HuH-7.5 (cell line): ENCODE measurements at regions not wholly inside any gene's neighbourhood (a gene's known extent, or its start where the extent isn't known, plus 50 kb on each side); places are given as distances from the start of the nearest gene placed in this dataset.
"Not testable (repeated sequence)": the region's sequence is repeated elsewhere in the genome, so short reads cannot be mapped to it uniquely, and the experiment has no call there.

ENCODE experiments used
- DNase-seq: peaks from one replicate; pipeline ENCODE4 v3.0.0; 2011; ENCODE audit warnings: low spot score

DNA sequence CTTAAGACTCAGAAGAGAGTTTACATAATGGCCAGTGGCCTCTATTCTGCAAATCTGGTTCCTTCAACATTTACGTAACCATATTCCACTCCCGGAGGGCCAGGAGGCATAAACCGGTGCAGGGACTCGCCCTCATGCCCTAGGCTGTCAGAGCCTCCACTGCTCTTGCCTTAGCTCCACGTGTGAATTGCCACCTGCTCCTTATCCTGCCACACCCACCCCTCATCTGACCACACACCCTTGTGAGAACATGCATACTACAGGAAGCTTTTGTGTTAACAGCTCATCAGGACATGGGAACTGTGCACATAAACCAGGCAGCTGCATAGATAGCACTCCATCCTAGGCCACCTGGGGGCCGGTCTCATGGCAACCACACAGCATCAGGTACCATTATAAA is 146.7 kb upstream of the PFKP start:
- DNase-seq: no peak

- DNase-seq: no peak
Observed at GRCh38 chr10:2920168-2920567, 147.2 kb upstream of the PFKP start.

DNA sequence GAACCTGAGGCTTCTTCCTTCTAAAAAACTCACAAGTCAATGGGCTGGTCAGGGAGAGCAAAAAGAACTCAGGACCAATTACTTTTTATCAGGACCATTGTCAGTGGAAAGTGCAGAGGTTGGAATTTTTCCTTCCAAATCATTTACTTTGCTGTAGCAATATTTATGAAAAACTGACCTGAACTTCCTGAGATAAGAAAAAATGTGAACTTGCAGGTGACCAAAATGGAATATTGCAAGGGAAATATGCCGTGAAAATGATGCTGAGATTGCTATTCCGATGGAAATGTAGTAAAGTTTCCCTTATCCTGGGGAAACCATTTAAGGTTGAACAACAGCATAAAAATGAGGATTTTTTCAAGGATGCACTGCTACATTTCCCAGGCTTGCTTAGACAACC is 148.3 kb upstream of the PFKP start:
- DNase-seq: no peak

GRCh38 chr10:2918489-2918888 is 148.9 kb upstream of the PFKP start:
- DNase-seq: no peak

- no peak for DNase-seq
Observed at GRCh38 chr10:2917926-2918325, 149.4 kb upstream of the PFKP start.

GRCh38 chr10:2915412-2915811 is 151.9 kb upstream of the PFKP start:
- DNase-seq: no peak

DNA sequence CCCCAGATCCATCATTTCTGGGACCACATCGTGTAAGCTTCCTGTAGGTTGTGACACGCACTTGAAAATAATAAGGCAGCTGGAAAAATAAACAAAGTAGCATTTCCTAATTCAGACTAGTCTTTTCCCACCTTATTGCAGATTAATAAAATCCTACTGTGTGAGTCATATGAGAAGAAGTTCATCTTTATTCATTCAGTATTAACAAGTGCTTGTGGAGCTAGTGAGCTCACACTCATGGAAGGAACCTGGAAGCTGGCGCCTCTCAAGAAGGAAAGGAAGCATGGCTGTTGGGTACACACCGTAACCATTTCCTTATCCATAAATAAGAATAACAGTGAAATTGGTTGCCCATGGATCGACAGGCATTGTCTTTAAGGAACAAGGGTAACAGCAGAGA is 152.6 kb upstream of the PFKP start:
- DNase-seq: no peak

DNA sequence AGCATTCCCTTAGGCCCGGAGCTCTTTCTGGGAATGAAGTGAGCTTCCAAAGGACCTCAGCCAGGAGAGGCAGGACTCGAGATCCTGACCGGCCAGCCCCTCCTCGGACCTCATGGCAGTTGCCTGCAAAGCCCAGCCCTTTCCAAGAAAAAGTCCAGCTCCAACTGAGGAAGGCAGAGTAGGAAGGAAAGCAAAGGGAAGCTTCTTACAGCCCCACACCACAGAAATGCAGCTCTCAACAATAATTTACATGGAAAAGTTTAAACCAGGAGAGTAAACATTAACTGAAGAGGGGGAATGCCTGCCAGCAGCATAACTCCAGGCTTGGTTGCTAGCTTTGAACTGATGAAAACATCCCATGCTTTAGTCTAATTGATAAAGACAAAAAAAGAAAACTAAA is 153.9 kb upstream of the PFKP start:
- DNase-seq: no peak

DNA sequence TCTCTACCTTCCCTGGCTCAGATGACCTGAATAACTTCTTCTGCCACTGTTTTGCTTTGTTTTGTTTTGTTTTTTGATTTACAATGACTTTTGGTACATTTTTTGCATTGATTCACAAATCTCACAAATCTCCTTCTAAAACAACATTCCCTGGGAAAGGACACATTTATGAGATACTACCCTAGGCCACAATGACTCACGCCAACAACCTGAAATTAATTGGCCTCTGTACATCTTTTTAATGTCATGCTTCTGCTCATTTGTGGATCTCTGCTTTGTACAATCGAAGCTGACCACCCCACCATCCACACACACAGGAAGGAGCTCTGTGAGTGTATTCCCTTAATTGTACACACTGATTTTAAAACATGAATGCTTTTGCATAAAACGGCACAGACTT is 156.7 kb upstream of the PFKP start:
- no peak for DNase-seq

- DNase-seq: no peak
Observed at GRCh38 chr10:2909921-2910320, 157.4 kb upstream of the PFKP start.

DNA sequence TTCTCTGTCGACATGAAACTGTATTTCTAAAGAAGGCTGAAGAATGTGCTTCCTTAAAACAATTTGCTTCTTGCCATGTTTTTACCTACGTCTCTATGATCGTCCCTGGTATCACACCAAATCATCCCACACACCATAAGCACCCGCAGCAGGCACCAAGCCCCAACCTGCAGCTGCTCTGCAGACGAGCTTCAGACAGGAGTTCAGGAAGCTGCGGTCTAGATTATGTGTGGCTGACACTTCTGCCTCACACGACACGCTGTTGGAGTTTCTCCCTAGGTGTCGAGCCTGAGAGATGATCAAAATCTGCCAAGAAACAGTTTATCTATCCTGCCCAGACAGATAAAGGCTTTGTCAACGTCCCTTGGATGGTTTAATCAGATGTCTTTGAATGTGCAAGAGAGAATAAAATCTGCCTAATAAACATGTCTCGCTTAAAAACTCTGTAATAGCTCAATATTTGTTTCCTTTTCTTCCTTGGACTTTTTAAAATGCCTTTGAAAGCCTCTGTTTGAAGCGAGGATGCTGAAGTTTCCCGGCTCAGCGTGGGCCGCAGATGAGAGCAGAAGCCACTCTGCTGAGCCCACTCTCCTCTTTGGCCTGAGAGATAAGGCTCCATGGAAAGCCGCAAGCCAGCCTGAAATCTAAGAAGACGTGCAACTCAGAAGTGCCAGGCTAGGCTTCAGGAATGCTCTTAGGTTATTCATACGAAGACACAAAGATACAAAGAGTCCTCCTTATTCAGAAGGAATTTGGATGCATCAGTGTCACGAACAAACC is 158.3 kb upstream of the PFKP start:
- no peak for DNase-seq

DNA sequence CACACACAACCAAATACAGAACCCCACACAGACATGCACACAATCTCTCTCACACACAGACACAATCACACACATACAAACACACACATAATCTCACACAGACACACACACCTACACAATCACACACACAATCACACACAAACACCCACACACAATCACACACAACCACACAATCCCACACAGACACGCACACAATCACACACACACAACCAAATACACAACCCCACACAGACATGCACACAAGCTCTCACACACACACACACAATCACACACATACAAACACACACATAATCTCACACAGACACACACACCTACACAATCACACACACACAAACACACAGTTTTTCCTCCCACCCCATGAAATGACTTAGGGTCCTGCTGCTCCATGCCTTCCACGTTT is 160.4 kb upstream of the PFKP start:
- DNase-seq: no peak

DNA sequence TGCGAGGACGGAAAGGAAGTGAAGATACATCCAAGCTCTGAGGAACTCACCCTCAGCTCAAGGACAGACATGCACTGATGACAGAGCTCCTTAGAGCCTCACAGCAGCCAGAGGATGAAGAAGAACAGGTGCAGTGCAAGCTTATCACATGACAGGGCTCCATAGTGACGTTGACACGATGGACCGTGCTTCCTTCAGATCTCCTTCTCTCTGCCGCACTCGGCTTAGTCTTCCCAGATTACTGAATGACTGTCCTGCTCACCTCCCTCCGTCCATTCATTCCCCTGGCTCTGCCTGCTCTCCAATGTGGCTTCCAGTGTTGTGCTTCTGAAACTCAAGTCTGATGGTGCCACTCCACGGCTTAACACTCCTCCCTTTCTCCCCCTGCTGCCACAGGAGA is 161.5 kb upstream of the PFKP start:
- no peak for DNase-seq

GRCh38 chr10:2900530-2900929 is 166.8 kb upstream of the PFKP start:
- no peak for DNase-seq

- DNase-seq: no peak
Observed at GRCh38 chr10:2899246-2899951, 167.9 kb upstream of the PFKP start.

GRCh38 chr10:2898509-2898860 is 168.9 kb upstream of the PFKP start:
- DNase-seq: no peak

- DNase-seq: no peak
Observed at GRCh38 chr10:2897619-2898508, 169.5 kb upstream of the PFKP start.

- not testable (repeated sequence) for DNase-seq
Observed at GRCh38 chr10:2896334-2896733, 171.0 kb upstream of the PFKP start.

GRCh38 chr10:2895594-2896196 is 171.7 kb upstream of the PFKP start:
- DNase-seq: no peak

DNA sequence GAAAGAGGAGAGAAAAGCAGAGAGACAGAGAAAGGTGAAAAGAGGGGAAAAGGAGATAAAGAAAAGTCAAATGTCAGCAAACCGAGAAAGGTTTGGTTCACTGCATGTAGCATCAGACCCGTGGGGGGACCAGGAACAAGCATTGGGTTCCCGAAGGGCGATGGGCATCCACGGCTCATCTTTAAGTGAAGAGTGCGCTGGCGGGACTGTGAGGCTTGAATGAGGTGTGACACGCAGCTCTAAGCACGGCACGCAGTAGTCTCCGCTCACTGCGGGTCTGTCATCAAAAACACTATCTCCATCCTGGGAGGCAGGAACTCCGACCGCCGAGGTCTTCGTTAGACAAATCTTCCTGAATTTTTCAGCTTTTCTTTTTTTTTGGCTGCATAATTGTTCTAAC is 173.4 kb upstream of the PFKP start:
- DNase-seq: no peak

- no peak for DNase-seq
Observed at GRCh38 chr10:2893158-2893845, 174.0 kb upstream of the PFKP start.

GRCh38 chr10:2891770-2892124 is 175.6 kb upstream of the PFKP start:
- DNase-seq: no peak
